RWPE1 (cell line): ENCODE measurements at regions not wholly inside any gene's neighbourhood (a gene's known extent, or its start where the extent isn't known, plus 50 kb on each side); places are given as distances from the start of the nearest gene placed in this dataset.

Source experiments
- CTCF ChIA-PET: fragments of 350-600 bp; sonication (Branson Sonifier 250); formaldehyde crosslinking; extraction: SDS; loops from one replicate; lab custom pipeline; 2021; lab: Yijun Ruan, JAX
- POLR2A ChIA-PET: fragments of 400-600 bp; formaldehyde crosslinking; extraction: SDS; loops from one replicate; lab custom pipeline; 2020; ENCODE audit warnings: antibody characterized with exemption; ENCODE audit not compliant: low non-redundant PET; lab: Yijun Ruan, JAX
- DNase-seq: peaks from one replicate; pipeline ENCODE4 v3.0.0; 2012; ENCODE audit warnings: low spot score
- H3K27ac ChIP-seq: fragments of 450-650 bp; 2 replicates; pipeline ENCODE4 v1.5.1; 2017
- TF ChIP-seq, protein P1 (sequence below): fragments of 450-650 bp; conservative IDR thresholded peaks from 2 replicates; pipeline ENCODE4 v1.5.1; 2017; ENCODE audit warnings: low read depth, mild to moderate bottlenecking

DNA sequence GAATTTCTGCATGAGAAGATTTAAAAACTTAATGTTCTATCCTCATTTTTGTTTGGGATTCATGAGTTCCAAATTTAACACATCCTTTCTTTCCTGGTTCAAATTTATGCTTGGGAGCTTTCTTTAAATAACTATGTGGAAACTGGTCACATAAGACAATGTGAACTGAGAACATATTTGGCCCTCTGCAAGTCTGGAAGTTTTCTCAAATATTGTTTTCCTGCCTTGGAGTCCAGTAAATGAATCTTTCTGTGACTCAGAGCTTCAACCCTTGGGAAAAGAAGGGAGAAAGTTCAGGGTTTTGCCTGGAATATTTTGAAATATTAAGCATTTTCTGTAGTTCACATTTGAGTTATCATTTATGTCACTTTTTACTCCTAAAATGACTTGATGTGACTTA lies 559.0 kb upstream of the NRP1 start:
- no peak overlapping the region for H3K27ac ChIP-seq
- no peak for DNase-seq
- POLR2A ChIA-PET = no interaction called here
- CTCF ChIA-PET = no interaction called here
- TF ChIP-seq, protein P1, sequence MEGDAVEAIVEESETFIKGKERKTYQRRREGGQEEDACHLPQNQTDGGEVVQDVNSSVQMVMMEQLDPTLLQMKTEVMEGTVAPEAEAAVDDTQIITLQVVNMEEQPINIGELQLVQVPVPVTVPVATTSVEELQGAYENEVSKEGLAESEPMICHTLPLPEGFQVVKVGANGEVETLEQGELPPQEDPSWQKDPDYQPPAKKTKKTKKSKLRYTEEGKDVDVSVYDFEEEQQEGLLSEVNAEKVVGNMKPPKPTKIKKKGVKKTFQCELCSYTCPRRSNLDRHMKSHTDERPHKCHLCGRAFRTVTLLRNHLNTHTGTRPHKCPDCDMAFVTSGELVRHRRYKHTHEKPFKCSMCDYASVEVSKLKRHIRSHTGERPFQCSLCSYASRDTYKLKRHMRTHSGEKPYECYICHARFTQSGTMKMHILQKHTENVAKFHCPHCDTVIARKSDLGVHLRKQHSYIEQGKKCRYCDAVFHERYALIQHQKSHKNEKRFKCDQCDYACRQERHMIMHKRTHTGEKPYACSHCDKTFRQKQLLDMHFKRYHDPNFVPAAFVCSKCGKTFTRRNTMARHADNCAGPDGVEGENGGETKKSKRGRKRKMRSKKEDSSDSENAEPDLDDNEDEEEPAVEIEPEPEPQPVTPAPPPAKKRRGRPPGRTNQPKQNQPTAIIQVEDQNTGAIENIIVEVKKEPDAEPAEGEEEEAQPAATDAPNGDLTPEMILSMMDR = no peak

DNA sequence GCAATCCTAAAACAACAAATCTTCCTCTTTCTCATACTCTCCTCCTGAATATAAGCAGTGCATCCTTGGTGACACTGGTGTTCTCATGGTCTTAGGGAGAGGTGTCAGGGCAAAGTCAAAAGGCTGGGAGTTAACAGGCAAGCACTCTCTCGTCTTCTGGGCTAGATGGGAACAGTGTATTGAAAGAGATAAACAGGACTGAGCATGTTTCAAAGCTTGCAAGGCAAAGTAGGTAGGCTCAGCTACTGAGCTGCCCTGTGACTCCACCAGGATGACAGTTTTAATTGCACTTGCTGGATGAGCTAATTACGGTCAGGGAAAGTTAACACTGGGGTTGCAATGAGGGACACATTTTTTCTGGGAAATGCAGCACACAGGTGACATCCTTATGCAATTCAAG lies 554.9 kb upstream of the NRP1 start:
- no peak for DNase-seq
- no peak overlapping the region for H3K27ac ChIP-seq
- ChIA-PET CTCF (interaction anchor here (0.6 to 0.7 kb wide), 2 partner anchors 217 to 632 kb away, joined by 3 to 4 read pairs; no protein-coding TSS in a partner anchor), POLR2A (no interaction called here)
- TF ChIP-seq, protein P1 = no peak

DNA sequence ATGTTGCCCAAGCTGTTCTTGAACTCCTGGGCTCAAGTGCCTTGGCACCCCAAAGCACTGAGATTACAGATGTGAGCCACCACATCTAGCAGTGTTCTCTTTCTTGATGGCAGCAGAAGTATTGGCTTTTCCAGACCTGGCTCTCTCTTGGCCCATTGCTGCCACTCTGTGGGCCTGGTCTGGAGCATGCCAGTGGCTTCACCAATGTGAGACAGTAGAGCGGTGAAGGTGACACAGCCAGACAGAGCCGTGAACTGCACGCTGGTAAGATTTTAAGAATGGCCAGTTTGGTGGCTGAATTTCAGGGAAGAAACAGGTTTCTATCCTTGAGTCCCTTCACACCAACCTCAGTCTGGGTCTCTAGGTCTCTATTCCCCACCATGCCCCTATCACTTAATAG lies 552.7 kb upstream of the NRP1 start:
- TF ChIP-seq, protein P1 = no peak
- no peak overlapping the region for H3K27ac ChIP-seq
- CTCF ChIA-PET = no interaction called here
- POLR2A ChIA-PET = no interaction called here
- DNase-seq = no peak

DNA sequence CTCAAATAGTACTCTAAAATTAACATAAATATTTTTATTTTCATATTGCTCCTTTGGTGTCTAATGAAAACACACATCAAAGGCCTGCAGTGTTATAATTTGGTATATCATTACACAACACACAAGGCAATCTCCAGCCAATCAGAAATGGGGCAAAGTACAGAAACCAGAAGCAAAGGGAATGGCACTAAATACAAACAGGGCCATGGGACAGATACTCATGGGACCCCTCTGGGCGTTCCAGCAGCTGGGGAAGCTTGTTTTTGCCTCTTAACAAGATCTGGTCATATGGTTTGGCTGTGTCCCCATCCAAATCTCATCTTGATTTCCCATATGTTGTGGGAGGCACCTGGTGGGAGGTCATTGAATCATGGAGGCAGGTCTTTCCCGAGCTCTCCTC lies 551.8 kb upstream of the NRP1 start:
- TF ChIP-seq, protein P1 = no peak

DNA sequence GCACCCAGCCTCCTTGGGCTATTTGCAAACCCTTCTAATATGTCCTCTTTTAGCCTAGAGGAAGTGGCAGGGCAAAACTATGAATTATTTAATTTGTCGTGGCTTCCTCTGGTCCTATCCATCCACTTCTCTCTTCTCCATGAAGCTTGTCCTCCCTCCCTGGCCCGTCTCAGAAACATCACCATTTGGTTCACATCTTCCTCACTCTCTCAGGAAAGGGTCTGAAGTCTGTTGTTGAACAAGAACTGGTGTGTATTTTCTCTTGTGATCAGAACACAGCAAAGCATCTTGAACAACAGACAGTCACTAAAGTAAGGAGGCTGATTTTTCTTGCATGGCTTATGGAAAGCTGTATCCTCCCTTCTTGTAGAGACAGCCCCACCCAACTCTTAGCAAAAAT lies 550.1 kb upstream of the NRP1 start:
- H3K27ac ChIP-seq = no peak overlapping the region
- CTCF ChIA-PET = interaction anchor here (0.5 kb wide), 1 partner anchor 474 kb away, joined by 3 read pairs; no protein-coding TSS in a partner anchor
- DNase-seq = no peak
- TF ChIP-seq, protein P1 = no peak
- POLR2A ChIA-PET = no interaction called here

More for the DNA sequence above, 551.8 kb upstream of the NRP1 start:
- POLR2A ChIA-PET = no interaction called here
- no peak overlapping the region for H3K27ac ChIP-seq
- CTCF ChIA-PET = no interaction called here
- DNase-seq = no peak

DNA sequence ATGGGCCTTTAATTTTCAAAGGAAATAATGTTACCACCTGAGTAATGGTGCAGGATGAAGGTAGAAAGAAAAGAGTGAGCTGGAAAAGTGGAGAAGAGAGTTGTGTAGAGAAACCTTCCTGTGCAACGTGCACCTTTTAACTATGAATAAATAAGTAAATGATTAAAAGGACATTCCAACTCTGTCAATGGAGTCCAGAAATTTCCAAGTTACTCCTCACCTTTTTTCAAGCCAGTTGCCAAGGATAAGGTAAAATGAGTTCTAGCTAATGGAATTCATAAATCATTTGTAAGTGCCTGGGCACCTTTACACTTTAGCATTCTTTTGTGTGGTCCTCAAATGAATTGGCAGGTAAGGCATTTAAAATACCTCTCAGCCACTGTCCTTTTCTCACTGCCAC lies 549.4 kb upstream of the NRP1 start:
- ChIA-PET CTCF (no interaction called here), POLR2A (no interaction called here)
- TF ChIP-seq, protein P1 = no peak
- H3K27ac ChIP-seq = no peak overlapping the region
- no peak for DNase-seq
